HuH-7.5 (cell line): ENCODE measurements at regions not wholly inside any gene's neighbourhood (a gene's known extent, or its start where the extent isn't known, plus 50 kb on each side); places are given as distances from the start of the nearest gene placed in this dataset.

Source experiments
- DNase-seq: peaks from one replicate; pipeline ENCODE4 v3.0.0; 2011; ENCODE audit warnings: low spot score

DNA sequence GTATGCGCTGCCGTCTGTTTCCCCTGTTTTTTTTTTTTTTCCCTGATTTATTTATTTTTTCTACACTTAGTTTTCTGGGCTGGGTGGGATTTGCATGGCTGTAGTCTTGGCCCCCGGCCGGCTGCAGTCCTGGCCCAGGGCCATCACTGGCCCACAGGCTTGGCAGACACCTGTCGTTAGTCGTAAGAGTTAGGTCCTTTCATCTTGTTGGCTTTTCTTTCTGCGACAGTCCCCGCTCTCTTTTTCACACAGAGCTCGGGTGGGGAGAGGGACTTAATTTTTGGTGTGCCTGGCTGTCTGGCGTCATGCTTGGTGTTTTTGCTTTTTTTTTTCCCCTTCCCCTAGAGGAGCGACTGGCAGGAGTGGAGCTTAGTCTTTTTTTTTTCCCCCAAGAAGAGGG lies 183.4 kb downstream of the KLF13 start:
- DNase-seq: no peak

DNA sequence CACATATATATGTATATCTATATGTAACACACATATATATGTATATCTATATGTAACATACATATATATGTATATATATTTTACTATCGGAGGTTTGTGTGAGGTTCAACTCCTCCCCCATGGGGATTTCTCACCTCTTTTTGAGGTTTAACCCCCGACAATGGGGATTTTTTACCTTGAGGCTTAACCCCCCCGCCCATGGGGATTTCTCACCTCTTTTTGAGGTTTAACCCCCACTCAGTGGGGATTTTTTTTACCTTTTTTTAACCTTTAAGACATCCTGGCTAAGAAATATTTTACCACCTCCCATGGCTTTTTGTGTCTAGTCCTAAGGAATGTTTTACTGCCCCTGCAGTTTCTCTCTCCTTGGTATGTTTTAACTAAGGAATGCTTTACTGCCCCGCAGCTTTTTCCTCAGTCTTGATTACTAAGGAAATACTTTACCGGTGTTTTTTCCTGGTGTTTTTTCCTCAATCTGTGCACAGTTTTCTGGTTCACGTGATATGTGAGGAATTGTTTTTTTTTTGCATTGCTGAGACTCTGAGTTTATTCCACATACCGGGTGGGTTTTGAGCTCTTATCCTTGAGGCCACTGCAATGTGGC lies 185.2 kb downstream of the KLF13 start:
- DNase-seq: no peak

DNA sequence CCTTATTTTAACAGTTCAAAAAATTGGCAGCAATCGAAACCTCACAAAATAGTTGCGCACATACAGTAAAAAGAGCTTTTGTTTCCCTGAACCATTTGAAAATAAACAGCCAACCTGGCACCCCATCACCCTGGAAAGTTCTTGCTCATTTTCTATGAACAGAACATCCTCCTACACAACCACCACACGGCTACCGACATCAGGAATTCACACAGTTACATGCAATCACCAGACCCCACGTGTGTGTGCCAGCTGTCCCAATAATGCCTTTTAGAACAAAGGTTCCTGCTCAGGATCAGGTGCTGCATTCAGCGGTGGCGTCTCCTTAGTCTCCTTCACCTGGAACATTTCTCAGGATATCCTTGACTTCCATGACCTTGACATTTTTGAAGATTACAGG lies 186.5 kb downstream of the KLF13 start:
- no peak for DNase-seq

DNA sequence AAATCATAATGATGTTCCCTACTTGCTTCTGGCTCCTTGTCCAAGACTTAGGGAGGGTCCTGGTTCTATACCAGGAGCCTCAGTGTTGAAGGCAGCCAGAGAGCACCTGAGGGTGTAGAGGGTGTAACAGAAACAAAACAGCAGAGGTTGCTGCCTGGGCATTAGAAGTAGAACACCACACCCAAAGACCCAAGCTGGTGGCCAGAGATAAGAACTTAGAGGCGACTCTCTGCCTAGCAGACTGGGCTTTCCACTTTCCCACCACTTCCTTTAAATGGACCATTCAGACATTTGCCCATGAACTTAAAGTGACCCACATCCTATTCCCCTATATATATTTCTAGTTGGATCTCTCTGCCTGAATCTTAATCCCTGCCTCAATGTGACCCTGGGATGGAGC lies 189.8 kb downstream of the KLF13 start:
- DNase-seq: no peak

DNA sequence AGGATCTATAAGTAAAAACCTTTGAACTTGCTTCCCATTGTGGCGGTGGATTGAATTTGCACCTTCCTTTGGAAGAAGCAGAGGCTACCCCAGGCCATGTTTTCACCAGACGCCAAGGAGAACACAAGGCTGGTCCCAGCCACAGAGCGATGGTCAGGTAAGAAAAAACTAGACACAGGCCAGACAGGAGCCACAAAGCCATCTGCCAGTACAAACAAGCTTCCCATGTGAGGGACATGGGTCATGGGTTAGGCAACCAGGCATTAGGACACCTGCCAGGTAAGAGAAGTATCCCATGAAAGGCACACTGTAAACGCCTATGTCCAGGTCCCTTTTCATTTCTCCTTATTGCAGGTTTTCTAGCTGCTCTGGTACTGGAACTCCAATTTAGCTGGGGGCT lies 190.2 kb downstream of the KLF13 start:
- no peak for DNase-seq

DNA sequence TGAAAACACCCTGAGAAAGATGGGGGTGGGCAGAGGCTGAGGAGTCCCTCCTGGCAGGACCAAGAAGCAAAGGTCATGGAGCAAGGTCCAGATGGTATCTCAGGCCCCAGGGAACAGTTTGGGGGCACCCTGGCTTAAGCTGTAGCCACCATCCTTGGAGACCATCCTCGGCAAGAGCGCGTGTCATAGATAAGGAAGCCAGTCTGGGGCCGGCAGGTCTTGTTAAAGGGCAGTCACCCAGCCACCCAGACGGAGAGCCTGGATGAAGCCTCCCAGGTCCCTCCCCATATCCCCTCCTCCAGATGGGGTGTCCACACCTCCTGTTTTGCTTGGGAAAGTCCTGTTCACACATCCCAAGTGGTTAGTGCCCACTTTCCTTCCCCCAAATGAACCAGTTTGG lies 191.1 kb downstream of the KLF13 start:
- DNase-seq: no peak

DNA sequence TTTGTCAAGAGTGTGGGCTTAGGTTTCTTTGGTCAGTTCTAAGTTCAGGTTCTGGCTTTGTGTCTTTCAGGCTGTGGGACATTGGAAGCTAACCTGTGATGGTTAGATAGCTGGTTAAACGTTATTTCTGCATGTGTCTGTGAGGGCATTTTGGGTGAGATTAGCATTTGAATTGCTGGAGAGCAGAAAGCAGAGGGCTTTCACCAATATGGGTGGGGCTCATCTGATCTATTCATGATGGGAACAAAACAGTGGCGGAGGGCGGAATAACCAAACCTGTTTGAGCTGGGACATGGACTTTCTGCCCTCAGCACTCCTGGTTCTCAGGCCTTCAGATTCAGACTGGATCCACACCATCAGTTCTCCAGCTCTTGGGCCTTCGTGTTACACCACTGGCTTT lies 195.4 kb downstream of the KLF13 start:
- DNase-seq: no peak

DNA sequence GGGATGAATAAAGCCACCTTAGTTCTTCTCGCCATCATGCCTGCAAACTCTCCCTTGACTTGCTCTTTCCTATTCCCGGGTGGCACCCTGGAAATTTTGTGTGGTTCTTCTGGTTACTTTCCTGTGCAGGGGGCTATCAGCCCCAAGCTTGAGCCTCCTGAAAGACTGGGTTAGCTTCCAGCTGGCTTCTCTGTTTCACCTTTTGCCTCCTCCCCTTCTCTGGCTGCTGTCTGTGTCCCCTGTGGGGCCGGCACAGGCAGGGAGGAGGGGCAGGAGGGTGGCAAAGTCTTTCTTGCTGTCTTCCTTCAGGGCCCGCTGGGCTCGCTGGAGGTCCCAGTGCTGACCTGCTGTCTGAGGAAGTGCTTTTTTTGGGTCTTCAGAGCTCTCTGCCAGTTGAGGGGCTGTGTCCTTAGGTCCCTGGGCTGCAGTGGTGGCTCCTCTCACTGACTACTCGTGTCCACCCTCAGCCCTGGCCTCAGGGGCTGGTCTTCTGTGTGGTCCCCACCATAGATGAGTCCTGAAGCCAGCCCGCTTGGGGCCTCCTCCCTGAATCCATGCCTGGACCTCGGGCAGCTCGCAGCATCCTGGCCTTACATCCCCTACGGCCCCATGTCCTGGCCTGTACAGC lies 196.5 kb downstream of the KLF13 start:
- no peak for DNase-seq

DNA sequence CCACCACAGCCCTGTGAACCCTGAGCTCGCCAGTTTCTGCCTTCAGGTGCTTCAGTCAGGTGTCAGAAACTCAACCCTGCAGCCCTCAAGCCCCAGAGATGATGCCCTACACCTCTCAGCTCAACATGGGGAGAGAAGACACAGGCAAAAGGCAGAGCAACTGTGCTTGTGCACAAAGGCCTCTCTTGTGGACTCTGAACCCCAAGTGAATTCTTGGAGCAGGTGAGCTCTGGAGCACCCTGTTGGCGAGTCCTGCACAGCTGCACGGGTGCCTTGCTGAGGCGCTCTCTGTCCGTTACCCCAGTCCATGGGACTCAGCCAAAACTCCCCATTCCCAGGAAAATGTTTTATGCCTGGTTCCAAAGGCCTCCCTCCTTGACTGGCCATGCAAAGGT lies 197.0 kb downstream of the KLF13 start:
- no peak for DNase-seq

DNA sequence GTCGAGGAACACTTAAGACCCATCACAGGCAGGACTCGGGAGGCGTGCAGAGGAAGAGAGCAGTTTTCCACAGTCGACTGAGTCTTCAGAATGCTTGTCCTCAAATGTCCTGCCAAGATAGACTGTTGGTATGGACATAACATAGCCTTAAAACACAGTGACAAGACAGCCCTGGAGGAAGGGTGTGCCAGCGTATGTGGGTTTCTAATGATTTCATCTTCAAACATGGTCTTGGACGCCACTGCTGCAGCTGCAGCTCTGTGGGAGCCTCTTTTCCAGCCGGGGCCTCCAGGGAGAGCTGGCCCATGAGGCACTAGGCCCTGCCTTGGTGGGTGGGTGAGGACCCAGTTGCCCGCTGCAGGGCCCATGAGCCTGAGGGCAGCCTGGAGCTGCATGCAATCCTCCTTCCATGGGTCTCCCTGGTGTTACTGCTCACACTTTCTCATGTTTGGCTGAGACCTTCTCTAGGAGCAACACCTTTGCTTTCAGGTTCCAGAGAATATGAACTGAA lies 198.6 kb downstream of the KLF13 start:
- no peak for DNase-seq

DNA sequence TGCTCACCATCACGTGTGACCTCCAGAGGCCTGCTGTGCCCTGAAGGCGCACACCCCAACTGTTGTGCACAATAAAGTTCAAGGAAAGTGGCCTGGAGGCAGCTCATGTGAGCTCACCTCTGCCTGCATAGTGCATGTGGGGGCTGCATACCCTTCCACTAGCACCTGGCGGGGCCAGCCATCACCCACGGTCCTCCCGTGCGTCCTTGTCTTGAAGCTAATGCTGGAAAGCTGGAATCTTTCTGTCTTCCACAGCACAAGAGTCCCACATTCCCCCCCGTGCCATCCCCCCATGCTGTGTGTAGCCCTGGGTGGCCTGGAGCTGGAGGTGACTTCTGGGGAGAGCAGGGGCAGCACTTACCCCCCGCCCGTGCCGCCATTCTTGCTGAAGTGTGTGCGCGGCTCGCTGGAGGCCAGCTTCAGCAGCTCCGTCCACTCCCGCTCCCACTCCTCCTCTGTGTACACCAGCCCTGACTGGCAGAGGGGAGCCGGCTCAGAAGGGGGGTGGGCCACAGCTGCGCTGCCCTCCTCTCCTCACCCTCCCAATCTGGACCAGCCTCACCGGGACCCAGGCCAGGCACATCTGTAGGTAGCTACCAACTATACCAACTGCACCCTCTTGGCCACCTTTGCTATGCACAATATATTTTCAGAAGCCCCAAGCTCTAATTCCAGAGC lies 199.5 kb downstream of the KLF13 start:
- no peak for DNase-seq

DNA sequence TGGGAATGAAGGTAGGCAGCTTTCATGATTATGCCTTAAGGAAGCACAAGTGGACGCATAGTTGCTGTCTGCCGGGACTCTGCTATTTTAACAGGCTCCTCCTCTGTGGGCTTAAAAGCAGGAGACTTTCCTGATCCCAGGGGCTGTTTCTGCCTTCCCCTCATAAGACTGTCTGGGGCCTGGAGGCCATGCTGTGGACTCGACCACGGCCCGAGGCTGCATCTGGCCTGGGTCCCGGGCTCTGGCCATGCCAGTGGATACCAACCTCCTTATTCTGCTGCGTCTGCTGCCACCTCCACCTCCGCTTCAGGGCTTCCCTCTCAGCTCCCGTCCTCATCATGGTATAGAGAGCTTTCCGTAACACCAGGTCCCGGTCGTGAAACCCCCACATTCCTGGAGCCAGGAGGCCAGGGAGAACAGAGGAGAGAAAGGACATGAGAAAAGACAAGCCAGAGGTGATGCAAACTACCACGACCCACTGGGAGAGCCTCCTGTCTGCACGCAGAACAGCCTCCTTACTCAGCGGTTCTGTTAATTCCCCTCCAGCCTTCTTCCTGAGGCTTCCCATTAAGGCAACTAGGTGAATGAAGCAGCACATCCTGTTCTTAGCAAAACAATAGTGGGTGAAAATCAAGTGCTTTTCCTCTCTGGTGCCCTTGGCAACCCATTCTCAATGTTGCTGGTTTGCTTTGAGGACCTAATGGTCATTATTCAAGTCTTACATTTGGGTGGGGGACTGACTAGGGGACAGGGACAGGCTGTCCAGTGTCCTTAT lies 200.5 kb downstream of the KLF13 start:
- DNase-seq: no peak

DNA sequence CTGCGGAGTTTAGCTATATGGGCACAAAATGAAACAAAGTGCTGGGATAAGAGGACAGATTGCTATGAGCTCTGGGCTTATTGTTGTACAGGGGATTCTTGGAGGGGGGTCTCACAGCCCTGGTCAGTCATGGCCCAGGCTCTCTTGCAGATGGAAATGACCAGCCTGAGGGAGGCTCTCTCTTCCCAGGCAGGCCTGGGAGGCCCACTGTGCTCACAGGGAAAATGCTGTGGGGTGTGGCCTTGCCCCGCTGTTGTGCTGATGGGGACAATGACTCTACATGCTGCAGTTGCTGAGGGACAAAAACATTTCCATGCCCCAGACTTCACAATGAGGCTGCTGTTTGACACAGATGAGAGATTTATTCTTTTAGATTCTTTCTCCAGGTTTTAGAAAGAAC lies 202.2 kb downstream of the KLF13 start:
- no peak for DNase-seq

DNA sequence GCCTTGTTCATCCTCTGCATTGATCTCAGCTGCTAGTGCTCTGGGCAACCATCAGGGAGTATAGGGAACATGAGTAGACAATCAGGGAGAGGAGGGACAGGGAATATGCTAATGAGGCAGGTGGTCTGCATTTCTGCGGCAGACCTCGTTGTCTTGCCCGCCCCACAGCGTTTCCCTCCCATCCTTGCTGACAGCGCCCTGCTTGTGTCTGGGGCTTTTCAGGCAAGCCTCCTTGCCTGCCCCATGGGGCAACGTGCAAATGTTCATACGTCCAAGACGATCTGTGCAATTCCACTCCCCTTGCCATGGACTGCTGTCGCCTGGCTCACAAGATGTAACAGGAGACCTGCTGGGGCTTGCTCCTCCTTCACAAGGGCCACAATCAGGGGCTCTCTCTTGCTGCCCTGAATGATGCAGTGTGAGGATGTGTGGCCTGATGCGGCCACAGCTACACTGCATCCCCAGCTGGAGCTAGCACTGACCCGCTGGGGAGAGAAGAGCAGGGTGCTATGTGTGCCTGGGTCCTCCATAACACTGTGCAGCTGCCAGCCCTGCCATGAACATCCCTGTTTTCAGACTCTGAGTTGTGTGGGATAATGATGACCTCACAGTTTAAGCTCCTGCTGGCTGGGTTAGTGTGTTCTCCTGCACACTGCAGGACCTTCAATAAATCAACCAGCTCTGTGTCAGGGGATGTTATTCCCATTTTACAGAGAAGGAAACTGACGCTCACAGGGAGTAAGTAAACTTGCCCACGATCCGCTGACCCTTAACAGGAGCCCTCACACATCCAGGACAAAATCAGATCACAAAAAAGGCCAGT lies 211.3 kb downstream of the KLF13 start:
- no peak for DNase-seq

DNA sequence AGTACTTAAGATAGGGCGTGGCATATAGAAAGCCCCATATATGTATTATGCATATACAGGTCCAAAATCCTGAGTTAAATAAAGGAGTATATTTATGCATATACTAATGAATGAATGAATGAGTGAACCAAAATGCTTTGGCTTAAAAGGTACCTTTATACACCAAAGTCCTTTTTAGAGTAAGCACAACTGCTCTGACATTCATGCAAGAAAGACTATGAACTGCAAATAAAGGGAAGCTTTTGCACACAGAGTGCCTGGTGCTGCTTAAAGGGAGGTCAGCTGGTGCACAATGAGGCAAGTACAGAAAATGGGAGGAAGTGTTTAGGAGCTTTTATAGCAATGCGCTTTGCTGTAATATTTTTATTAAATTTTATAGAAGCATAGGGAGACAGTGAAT lies 214.0 kb downstream of the KLF13 start:
- DNase-seq: no peak

DNA sequence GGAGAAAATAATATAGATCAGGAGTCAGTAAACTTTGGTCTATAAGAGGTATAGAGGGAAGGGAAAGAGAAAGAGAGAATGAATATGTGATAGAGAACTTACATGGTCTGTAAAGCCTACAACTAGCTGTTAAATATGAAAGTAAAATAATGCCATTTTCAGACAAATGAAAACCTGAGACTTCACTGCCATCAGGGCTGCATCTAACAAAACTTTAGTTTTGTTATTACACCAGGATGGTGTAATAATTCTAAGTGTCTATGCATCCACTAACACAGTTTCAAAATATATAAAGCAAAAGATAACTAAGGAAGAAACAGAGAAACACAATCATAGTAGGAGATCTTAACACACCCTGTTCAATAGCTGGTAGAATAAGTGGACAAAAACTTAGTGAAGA lies 217.7 kb downstream of the KLF13 start:
- no peak for DNase-seq

DNA sequence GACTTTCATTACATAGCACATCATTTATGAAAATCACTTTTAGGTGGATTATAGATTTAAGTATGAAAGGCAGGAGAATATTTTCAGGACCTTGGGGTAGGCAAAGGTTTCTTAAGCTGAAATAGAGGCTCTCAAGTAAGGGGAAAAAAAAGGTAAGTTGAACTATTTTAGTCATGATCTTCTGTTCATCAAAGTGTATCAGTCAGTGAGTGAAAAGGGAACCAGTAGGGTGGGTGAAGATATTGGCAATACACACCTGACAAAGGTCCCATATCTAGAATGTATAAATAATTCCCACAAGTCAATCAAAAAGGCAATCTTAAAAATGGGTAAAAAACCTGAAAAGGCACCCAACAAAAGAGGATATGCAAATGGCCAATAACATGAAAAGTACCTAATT lies 218.6 kb downstream of the KLF13 start:
- DNase-seq: no peak

DNA sequence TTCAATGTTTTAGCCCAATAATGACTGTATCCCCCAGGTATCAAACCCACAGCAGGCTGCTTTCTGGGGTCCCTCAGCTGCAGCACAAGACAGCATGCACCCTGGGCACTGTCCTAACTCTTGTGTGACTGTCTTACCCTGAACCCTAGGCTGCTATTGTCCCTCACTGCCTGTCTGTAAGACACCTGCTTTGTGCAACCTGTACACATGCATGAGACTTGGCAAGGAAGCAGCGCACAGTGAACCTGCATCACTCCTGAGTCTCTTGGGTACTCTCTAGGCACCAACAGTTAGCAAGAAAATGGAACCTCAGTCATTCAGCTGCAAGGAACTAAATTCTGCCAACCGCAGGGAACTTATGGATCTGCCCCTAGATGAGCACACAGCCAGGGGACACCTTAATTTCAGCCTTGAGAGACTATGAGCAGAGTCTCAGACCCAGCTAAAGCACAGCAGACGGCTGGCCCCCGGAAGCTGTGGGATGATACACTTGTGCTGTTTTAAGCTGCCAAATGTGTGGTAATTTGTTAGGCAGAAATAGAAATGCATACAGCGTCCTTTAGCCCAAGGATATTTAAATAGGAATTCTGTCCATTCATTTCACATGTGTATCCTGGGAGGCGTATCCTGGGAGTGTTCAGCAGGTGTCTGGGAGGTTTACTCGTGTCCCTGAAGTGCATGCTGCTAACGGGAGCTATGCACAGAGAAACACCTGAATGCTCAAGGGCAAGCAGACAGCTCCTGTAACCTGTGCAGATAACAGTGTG lies 223.8 kb downstream of the KLF13 start:
- DNase-seq: no peak

DNA sequence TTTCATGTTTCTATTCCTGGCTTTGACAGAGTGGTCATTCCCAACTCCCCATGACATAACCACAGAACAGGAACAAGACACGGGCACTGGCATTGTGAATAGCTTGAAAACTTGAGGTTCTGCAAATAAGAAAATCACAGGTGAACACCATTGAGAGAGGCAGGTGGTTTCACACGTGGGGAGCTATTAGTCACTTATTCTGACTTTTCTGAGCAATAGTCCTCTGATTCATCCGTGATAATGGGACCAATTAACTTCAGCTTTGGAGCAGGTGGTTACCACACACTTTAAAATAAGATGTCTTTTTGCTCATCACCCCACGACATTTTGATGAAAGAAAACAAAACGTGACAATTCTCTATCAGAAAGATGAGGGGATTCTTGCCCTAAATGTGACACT lies 224.7 kb downstream of the KLF13 start:
- no peak for DNase-seq

DNA sequence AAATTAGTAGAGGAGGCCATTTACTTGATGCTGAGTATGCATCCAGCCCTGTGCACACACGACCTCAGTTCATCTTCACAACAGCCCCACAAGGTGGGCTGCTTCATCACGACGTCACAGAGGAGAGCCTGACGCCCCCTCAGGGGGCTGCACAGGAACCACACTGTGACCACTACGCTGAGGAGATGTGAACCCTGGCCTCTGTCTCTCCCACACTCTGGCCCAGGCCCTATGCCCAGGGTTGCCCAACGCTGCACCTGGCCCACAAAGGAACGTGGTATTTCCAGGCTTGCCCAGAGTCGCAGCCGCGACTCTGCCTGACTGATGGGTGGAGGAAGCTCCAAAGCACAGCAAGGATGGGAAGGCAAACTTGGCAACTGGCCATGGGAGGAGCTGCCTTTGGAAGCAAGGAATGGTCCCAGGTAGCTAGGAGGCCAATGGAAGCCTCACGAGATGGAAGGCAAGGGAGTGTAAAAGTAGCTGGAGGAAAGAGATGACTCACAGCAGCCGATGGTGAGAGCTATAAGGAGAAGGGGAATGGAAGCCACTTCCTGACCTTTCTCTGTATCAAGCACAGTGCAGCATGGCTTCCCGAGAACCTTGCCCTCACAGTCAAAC lies 226.0 kb downstream of the KLF13 start:
- DNase-seq: no peak

DNA sequence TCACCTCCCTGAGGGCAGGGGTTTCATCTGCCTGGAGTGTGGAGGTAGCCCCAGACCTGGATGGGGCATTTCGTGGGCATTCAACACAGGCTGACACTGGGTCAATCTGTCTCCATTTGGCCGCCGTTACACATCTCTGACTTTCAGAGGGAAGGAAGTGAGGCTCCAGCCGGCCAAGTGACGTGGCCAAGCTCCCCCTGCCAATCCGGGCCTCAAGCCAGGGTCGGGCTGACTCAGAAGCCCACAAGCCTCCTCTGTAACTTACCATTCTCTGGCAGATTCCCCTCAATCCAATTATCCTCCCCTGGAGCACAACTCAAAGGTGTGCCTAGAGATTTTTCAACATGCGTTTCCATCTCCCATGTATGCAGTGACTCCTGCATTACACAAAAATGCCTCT lies 227.6 kb downstream of the KLF13 start:
- no peak for DNase-seq
